DMS114 treated with DMSO at 0.1 percent for 48 hours (cell line): ENCODE measurements at regions not wholly inside any gene's neighbourhood (a gene's known extent, or its start where the extent isn't known, plus 50 kb on each side); places are given as distances from the start of the nearest gene placed in this dataset.
"Not testable (repeated sequence)": the region's sequence is repeated elsewhere in the genome, so short reads cannot be mapped to it uniquely, and the experiment has no call there.

ENCODE experiments used
- DNase-seq: peaks from one replicate; lab custom pipeline; 2025; ENCODE audit not compliant: unreplicated experiment; lab: John Stamatoyannopoulos, UW

- DNase-seq, result no peak
Measured at GRCh38 chr11:122023614-122024250, 92.3 kb downstream of the BLID start.

- DNase-seq, result no peak
Measured at GRCh38 chr11:122022646-122023045, 93.4 kb downstream of the BLID start.

- DNase-seq, result no peak
Measured at GRCh38 chr11:122020902-122021301, 95.1 kb downstream of the BLID start.

- DNase-seq, result no peak
Measured at GRCh38 chr11:122019908-122020694, 95.9 kb downstream of the BLID start.

- no peak for DNase-seq
Measured at GRCh38 chr11:122007601-122008071, 108.4 kb downstream of the BLID start.

GRCh38 chr11:122004446-122004845, 111.6 kb downstream of the BLID start:
- DNase-seq, result no peak

GRCh38 chr11:122002926-122003325, 113.1 kb downstream of the BLID start:
- DNase-seq, result no peak

GRCh38 chr11:122002047-122002446, 114.0 kb downstream of the BLID start:
- DNase-seq, result no peak

- no peak for DNase-seq
Measured at GRCh38 chr11:121999651-122000050, 116.4 kb downstream of the BLID start.

GRCh38 chr11:121996574-121996973, 119.4 kb downstream of the BLID start:
- DNase-seq, result no peak

- no peak for DNase-seq
Measured at GRCh38 chr11:121983901-121984300, 132.1 kb downstream of the BLID start.

- not testable (repeated sequence) for DNase-seq
Measured at GRCh38 chr11:121977914-121978313, 138.1 kb downstream of the BLID start.

- no peak for DNase-seq
Measured at GRCh38 chr11:121968638-121969037, 147.4 kb downstream of the BLID start.

GRCh38 chr11:121967131-121967704, 148.8 kb downstream of the BLID start:
- no peak for DNase-seq

- no peak for DNase-seq
Measured at GRCh38 chr11:121965330-121965729, 150.7 kb downstream of the BLID start.

GRCh38 chr11:121964591-121964990, 151.4 kb downstream of the BLID start:
- no peak for DNase-seq

- not testable (repeated sequence) for DNase-seq
Measured at GRCh38 chr11:121963846-121964245, 152.2 kb downstream of the BLID start.

- no peak for DNase-seq
Measured at GRCh38 chr11:121961321-121961801, 154.7 kb downstream of the BLID start.

- no peak for DNase-seq
Measured at GRCh38 chr11:121958971-121959325, 157.1 kb downstream of the BLID start.

- no peak for DNase-seq
Measured at GRCh38 chr11:121958323-121958970, 157.6 kb downstream of the BLID start.

GRCh38 chr11:121953122-121953521, 162.9 kb downstream of the BLID start:
- no peak for DNase-seq

GRCh38 chr11:121950160-121950559, 165.9 kb downstream of the BLID start:
- no peak for DNase-seq
